AG10803 (cell line): ENCODE measurements at regions not wholly inside any gene's neighbourhood (a gene's known extent, or its start where the extent isn't known, plus 50 kb on each side); places are given as distances from the start of the nearest gene placed in this dataset.

ENCODE experiments used
- DNase-seq: peaks from one replicate; pipeline ENCODE4 v3.0.0; 2010; ENCODE audit warnings: low read depth
- H3K4me3 ChIP-seq: 2 replicates; pipeline ENCODE4 v1.5.1; 2011; ENCODE audit warnings: mild to moderate bottlenecking, low read length, control low read depth
- TF ChIP-seq, protein P1 (sequence below): conservative IDR thresholded peaks from 2 replicates; pipeline ENCODE4 v1.5.1; 2011; ENCODE audit warnings: mild to moderate bottlenecking, low read length, control low read depth, inconsistent platforms

DNA sequence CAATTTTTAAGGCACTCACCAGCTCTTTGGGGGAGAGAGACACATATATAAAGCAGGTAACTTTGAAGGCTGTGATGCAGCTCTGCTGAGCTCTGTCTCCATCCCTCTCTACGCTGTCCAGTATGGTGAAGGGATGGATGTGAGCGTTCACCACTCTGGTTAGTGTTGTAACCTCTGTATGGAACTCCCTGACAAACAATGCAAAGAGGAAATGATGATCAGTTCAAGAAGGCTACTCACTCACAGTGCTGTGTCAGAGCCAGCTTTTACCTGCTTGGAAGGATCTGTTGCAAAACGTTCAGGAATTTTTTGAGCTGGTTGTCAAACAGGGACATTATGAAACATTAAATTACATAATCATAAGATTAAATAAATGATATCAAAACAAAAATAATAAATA, 90.8 kb upstream of the SLC10A2 start:
- TF ChIP-seq, protein P1, sequence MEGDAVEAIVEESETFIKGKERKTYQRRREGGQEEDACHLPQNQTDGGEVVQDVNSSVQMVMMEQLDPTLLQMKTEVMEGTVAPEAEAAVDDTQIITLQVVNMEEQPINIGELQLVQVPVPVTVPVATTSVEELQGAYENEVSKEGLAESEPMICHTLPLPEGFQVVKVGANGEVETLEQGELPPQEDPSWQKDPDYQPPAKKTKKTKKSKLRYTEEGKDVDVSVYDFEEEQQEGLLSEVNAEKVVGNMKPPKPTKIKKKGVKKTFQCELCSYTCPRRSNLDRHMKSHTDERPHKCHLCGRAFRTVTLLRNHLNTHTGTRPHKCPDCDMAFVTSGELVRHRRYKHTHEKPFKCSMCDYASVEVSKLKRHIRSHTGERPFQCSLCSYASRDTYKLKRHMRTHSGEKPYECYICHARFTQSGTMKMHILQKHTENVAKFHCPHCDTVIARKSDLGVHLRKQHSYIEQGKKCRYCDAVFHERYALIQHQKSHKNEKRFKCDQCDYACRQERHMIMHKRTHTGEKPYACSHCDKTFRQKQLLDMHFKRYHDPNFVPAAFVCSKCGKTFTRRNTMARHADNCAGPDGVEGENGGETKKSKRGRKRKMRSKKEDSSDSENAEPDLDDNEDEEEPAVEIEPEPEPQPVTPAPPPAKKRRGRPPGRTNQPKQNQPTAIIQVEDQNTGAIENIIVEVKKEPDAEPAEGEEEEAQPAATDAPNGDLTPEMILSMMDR: no peak
- DNase-seq: no peak

DNA sequence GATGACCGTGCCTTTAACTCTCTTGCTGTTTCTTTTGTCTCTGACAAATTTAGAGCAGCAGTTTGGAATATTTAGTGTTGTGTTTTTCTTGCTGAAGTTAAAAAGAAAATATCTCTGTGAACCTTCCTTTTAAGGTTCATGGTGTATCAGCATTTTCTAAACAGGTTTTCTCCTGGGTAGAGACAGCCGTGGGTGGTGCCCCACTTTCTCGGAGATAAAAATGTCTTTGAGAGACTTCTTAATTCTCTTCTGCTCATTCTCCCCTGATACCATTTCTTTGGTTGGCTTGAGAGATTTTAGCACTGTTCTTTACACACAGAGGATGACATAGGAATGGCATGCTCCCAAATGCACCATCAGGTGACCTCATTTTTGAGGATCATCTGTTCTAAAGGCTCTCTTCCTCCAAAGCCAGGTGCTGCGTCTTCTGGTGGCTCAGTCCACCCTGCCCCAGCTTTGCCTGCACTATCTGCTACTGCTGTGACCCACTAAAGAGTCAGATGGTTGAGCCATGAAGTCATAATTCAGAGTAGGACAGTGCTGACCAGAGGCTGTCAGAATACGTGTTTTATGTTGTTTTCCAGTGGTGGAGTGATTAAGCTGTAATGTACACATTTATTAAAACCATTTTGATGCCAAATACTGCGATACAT, 90.3 kb upstream of the SLC10A2 start:
- no peak overlapping the region for H3K4me3 ChIP-seq
- TF ChIP-seq, protein P1: no peak
- DNase-seq: no peak

More for the DNA sequence above, 90.8 kb upstream of the SLC10A2 start:
- no peak overlapping the region for H3K4me3 ChIP-seq

DNA sequence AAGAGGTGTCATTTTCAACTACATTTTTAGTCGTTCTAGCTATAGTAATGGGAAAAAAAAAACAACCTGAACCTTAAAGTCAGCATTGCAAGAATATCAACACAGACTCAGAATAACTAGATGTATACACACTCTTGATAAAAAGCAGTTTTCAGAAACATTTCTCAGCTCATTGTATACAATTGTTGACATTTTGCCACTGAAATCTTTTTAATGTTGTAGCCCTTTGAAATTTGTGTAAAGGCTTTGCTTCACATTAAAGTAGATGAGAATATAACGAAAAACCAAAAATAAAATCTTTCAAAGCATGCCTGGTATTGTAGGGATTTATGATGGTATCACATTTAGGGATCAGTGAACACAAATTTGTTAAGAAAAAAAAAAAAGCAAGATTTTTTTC, 87.2 kb upstream of the SLC10A2 start:
- DNase-seq: no peak
- TF ChIP-seq, protein P1: no peak
- no peak overlapping the region for H3K4me3 ChIP-seq

GRCh38 chr13:103147961-103148360, 81.7 kb upstream of the SLC10A2 start:
- DNase-seq: no peak
- no peak overlapping the region for H3K4me3 ChIP-seq
- TF ChIP-seq, protein P1: no peak

- TF ChIP-seq, protein P1: no peak
- no peak overlapping the region for H3K4me3 ChIP-seq
- DNase-seq: no peak
Measured at GRCh38 chr13:103145442-103145841, 79.2 kb upstream of the SLC10A2 start.

DNA sequence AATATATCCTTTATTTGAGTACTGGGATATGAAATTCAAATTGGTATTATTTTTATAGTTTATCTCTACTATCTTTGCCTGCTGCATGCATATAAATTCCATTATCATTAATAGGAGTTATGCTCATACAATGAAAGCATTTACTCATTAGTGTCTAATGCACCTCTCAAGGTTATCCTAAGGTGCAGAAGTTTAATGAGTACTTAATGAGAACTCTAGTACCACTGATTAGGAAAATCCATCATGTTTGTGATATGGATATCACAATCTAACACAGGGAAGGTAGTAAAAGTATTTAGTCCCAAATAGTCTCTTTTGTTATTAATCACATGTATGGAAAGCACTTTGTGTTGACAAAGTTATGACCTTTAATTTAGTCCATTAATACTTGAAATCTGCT, 77.2 kb upstream of the SLC10A2 start:
- TF ChIP-seq, protein P1: no peak
- no peak for DNase-seq
- H3K4me3 ChIP-seq: no peak overlapping the region

DNA sequence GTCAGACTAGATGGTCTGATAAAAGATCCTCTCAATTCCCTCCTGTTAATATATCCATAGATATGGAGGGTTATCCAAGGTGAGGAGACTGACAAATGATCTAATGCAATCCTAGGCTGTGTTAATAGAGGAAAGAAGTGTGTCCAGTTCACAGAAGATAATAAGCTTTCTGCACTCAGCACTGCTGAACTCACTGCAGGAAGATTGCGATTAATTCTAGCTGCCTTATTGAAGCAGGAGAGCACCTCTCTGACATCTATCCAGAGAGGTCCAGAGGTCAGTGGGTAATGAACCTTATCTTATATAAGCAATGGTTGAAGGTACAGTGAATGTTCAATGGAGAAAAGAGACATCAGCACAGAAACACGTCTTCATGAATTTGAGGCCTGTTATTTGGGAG, 75.9 kb upstream of the SLC10A2 start:
- TF ChIP-seq, protein P1: no peak
- no peak overlapping the region for H3K4me3 ChIP-seq
- no peak for DNase-seq
